Upper lobe of left lung (tissue), 4 donors: ENCODE measurements at regions not wholly inside any gene's neighbourhood (a gene's known extent, or its start where the extent isn't known, plus 50 kb on each side); places are given as distances from the start of the nearest gene placed in this dataset.

Experiments used
- CTCF ChIP-seq, 6 experiments: fragments of 450-650 bp in 4 of 6; fragments of 200-600 bp in 2 of 6; sonication (generic) in 2 of 6; IDR thresholded peaks; one replicate each; pipeline ENCODE4 v1.5.1; 2016 to 2019; ENCODE audit warnings: antibody characterized with exemption in 6 of 6
- EP300 ChIP-seq, 4 donors: sonication (generic); formaldehyde crosslinking; IDR thresholded peaks; one replicate each; pipeline ENCODE4 v1.5.1; 2017; ENCODE audit warnings: antibody characterized with exemption in 4 of 4, control low read depth in 2 of 4
- POLR2A ChIP-seq, 4 donors: fragments of 450-650 bp; IDR thresholded peaks; one replicate each; pipeline ENCODE4 v1.5.1; 2016 to 2017; ENCODE audit warnings: antibody characterized with exemption in 4 of 4, mild to moderate bottlenecking in 2 of 4

- TF ChIP-seq CTCF (IDR thresholded peaks at IDR 0.05) (no peak), EP300 (IDR thresholded peaks at IDR 0.05) (no peak), POLR2A (IDR thresholded peaks at IDR 0.05) (no peak)
These were observed 97.8 kb upstream of the PDE3A start for GRCh38 chr12:20270557-20270956.
